OCI-LY7 (cell line): ENCODE measurements at regions not wholly inside any gene's neighbourhood (a gene's known extent, or its start where the extent isn't known, plus 50 kb on each side); places are given as distances from the start of the nearest gene placed in this dataset.

Experiments used
- BruUV-seq: library from RNA; stranded (reverse); fragments of 400-500 nt; replicated peaks from 2 replicates; lab custom pipeline; 2021; lab: Mats Ljungman, UMichigan
- CTCF ChIA-PET: fragments of 300-600 bp; sonication (Branson Sonifier 250); formaldehyde crosslinking; loops from one replicate; lab custom pipeline; 2022; ENCODE audit warnings: antibody characterized with exemption; ENCODE audit not compliant: unreplicated experiment; lab: Charles Lee
- POLR2A ChIA-PET: fragments of 300-600 bp; sonication (Branson Sonifier 250); formaldehyde crosslinking; loops from one replicate; lab custom pipeline; 2022; ENCODE audit warnings: antibody characterized with exemption; lab: Charles Lee
- DNase-seq: peaks from one replicate; pipeline ENCODE4 v3.0.0-alpha.2; 2015; ENCODE audit warnings: low spot score
- H2AFZ ChIP-seq: fragments of 200-600 bp; sonication (generic), shearing (Covaris generic); 2 replicates; pipeline ENCODE4 v1.6.1; 2014; ENCODE audit warnings: mild to moderate bottlenecking, antibody characterized with exemption, low read length, moderate library complexity
- H3K27ac ChIP-seq: fragments of 200-600 bp; sonication (generic); 2 replicates; pipeline ENCODE4 v1.5.1; 2014; ENCODE audit warnings: mixed run types, low read depth, mild to moderate bottlenecking, moderate library complexity, low read length, inconsistent platforms; ENCODE audit not compliant: poor library complexity, severe bottlenecking
- H3K36me3 ChIP-seq: fragments of 200-600 bp; sonication (generic); 2 replicates; pipeline ENCODE4 v1.6.1; 2014; ENCODE audit warnings: mild to moderate bottlenecking, antibody characterized with exemption, low read length, moderate library complexity, mixed read lengths; ENCODE audit not compliant: insufficient read depth
- H3K4me1 ChIP-seq: fragments of 200-600 bp; sonication (generic); 2 replicates; pipeline ENCODE4 v1.5.1; 2014; ENCODE audit warnings: mild to moderate bottlenecking, low read length; ENCODE audit not compliant: insufficient read depth, poor library complexity, severe bottlenecking
- H3K4me2 ChIP-seq: fragments of 200-600 bp; sonication (generic); 2 replicates; pipeline ENCODE4 v1.6.1; 2014; ENCODE audit warnings: mild to moderate bottlenecking, low read length
- H3K4me3 ChIP-seq: fragments of 200-600 bp; sonication (generic); 2 replicates; pipeline ENCODE4 v1.5.1; 2014; ENCODE audit warnings: mild to moderate bottlenecking, low read depth, low read length; ENCODE audit not compliant: poor library complexity, severe bottlenecking
- H3K79me2 ChIP-seq: fragments of 200-600 bp; sonication (generic); 2 replicates; pipeline ENCODE4 v1.6.1; 2016; ENCODE audit warnings: low read depth, mild to moderate bottlenecking, low read length, moderate library complexity, mixed read lengths; ENCODE audit not compliant: insufficient read depth
- H3K9me2 ChIP-seq: fragments of 200-600 bp; sonication (generic); 2 replicates; pipeline ENCODE4 v1.6.1; 2016; ENCODE audit warnings: mild to moderate bottlenecking, low read length, mixed read lengths; ENCODE audit not compliant: insufficient read depth
- H3K9me3 ChIP-seq: fragments of 200-600 bp; sonication (generic); 2 replicates; pipeline ENCODE4 v1.6.1; 2014; ENCODE audit warnings: mild to moderate bottlenecking, mixed run types, low read length, mixed read lengths
- H4K20me1 ChIP-seq: fragments of 200-600 bp; sonication (generic); 2 replicates; pipeline ENCODE4 v1.6.1; 2014; ENCODE audit warnings: mild to moderate bottlenecking, antibody characterized with exemption, low read length, moderate library complexity, mixed read lengths; ENCODE audit not compliant: insufficient read depth
- EZH2phosphoT487 ChIP-seq: fragments of 200-600 bp; sonication (generic); IDR thresholded peaks from 2 replicates; pipeline ENCODE4 v1.6.1; 2018; ENCODE audit warnings: low read depth, borderline replicate concordance, mild to moderate bottlenecking, mixed run types, antibody characterized with exemption, low read length, moderate library complexity, mixed read lengths
- intact Hi-C: fragments of 100-400 bp; cut with micrococcal nuclease; formaldehyde crosslinking; loops from one replicate; pipeline ENCODE4 v1.10.0; 2022; ENCODE audit not compliant: unreplicated experiment
- TF ChIP-seq, protein P1 (sequence below): fragments of 200-600 bp; sonication (generic); conservative IDR thresholded peaks from 2 replicates; pipeline ENCODE4 v1.5.1; 2014; ENCODE audit warnings: mild to moderate bottlenecking, antibody characterized with exemption, low read length, moderate library complexity, mixed read lengths

DNA sequence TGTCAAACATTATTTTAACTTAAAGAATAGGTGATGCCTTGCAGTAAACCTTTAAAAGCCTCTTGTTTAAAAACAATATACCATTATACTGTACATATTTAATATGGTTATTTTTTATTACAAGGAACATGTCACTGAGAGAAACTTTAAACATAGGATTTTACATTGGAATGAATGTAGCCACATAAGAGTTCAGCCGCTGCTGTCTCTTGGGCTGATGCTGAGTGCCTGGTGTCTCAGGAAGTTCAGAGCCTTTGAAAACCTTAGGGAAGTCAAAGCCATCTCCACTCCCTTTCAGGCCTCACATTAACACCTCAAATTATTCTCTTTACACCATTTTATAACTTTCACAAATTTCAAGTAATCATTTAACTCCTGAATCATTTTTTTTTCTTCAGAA is 93.5 kb upstream of the DKK2 start:
- POLR2A ChIA-PET = no interaction called here
- no TSS peak for BruUV-seq
- no peak for DNase-seq

DNA sequence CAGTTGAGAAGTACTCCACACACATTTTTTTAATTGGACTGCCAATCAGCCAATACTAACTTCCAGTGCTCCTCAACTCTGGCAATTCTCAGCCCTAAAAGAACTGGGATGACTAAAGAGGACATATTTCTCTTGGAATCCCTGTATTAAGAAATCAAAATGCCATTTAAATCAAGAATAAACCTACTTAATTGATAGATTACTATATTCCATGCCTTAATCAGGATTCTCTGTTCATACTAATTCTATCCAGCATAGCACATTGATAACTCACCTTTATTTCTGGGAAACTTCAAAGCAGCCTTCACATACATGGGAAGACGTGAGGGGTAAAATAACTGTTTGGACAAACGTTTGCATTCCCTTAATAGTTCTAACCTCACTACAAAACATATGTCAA is 93.0 kb upstream of the DKK2 start:
- Histone ChIP-seq H3K4me3 (no peak overlapping the region), H2AFZ (no peak overlapping the region), H3K27ac (no peak overlapping the region), H3K36me3 (no peaks in the 10 kb centered on the region), H3K79me2 (no peaks in the 10 kb centered on the region), H3K9me2 (no peaks in the 10 kb centered on the region), H3K4me2 (no peak overlapping the region), H3K9me3 (no peaks in the 10 kb centered on the region), H3K4me1 (no peaks in the 10 kb centered on the region), H4K20me1 (no peaks in the 10 kb centered on the region)
- intact Hi-C loops = no loop called here
- DNase-seq = no peak
- ChIA-PET CTCF (no interaction called here), POLR2A (no interaction called here)
- TF ChIP-seq, protein P1, sequence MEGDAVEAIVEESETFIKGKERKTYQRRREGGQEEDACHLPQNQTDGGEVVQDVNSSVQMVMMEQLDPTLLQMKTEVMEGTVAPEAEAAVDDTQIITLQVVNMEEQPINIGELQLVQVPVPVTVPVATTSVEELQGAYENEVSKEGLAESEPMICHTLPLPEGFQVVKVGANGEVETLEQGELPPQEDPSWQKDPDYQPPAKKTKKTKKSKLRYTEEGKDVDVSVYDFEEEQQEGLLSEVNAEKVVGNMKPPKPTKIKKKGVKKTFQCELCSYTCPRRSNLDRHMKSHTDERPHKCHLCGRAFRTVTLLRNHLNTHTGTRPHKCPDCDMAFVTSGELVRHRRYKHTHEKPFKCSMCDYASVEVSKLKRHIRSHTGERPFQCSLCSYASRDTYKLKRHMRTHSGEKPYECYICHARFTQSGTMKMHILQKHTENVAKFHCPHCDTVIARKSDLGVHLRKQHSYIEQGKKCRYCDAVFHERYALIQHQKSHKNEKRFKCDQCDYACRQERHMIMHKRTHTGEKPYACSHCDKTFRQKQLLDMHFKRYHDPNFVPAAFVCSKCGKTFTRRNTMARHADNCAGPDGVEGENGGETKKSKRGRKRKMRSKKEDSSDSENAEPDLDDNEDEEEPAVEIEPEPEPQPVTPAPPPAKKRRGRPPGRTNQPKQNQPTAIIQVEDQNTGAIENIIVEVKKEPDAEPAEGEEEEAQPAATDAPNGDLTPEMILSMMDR = no peak
- no peak for TF ChIP-seq EZH2phosphoT487
- no TSS peak for BruUV-seq

More for the DNA sequence above, 93.5 kb upstream of the DKK2 start:
- CTCF ChIA-PET = no interaction called here
- intact Hi-C loops = no loop called here
- Histone ChIP-seq H3K9me2 (no peaks in the 10 kb centered on the region), H4K20me1 (no peaks in the 10 kb centered on the region), H3K79me2 (no peaks in the 10 kb centered on the region), H3K27ac (no peak overlapping the region), H3K36me3 (no peaks in the 10 kb centered on the region), H3K4me1 (no peaks in the 10 kb centered on the region), H3K4me3 (no peak overlapping the region), H3K9me3 (no peaks in the 10 kb centered on the region), H3K4me2 (no peak overlapping the region), H2AFZ (no peak overlapping the region)
- TF ChIP-seq, protein P1 = no peak
- no peak for TF ChIP-seq EZH2phosphoT487

DNA sequence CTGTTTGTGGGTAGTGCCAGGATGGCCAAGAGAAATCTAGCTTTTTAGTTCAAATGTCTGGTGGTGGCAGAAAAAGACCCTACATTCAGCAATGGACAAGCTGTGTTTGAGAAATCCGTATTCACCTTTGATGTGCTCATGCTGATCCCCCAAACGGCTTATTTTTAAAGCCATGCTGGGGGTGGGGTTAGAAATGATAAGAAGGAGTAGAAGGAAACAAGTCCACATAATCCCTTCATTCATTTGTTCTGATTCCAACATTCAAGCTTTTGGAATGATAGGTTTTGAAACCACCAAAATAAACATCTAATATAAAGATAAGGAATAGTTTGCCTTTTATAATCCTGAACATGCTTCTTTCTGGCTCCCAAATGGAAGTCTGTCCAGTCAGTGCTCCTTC is 92.0 kb upstream of the DKK2 start:
- Histone ChIP-seq H3K36me3 (no peaks in the 10 kb centered on the region), H3K79me2 (no peaks in the 10 kb centered on the region), H2AFZ (no peak overlapping the region), H3K9me3 (no peaks in the 10 kb centered on the region), H3K4me2 (no peak overlapping the region), H3K4me1 (no peaks in the 10 kb centered on the region), H4K20me1 (no peaks in the 10 kb centered on the region), H3K4me3 (no peak overlapping the region), H3K9me2 (no peaks in the 10 kb centered on the region), H3K27ac (no peak overlapping the region)
- intact Hi-C loops = no loop called here
- BruUV-seq = no TSS peak
- TF ChIP-seq, protein P1 = no peak
- TF ChIP-seq EZH2phosphoT487 = no peak
- DNase-seq = no peak
- ChIA-PET CTCF (no interaction called here), POLR2A (no interaction called here)
